SKM-1 treated with dmso at 0.1 percent for 144 hours (cell line): ENCODE measurements at regions not wholly inside any gene's neighbourhood (a gene's known extent, or its start where the extent isn't known, plus 50 kb on each side); places are given as distances from the start of the nearest gene placed in this dataset.
"Not testable (repeated sequence)": the region's sequence is repeated elsewhere in the genome, so short reads cannot be mapped to it uniquely, and the experiment has no call there.

ENCODE experiments used
- DNase-seq: peaks from one replicate; lab custom pipeline; 2025; ENCODE audit not compliant: unreplicated experiment; lab: John Stamatoyannopoulos, UW

- DNase-seq = no peak
Observed at GRCh38 chr16:80263181-80263823, 277.5 kb upstream of the DYNLRB2 start.

DNA sequence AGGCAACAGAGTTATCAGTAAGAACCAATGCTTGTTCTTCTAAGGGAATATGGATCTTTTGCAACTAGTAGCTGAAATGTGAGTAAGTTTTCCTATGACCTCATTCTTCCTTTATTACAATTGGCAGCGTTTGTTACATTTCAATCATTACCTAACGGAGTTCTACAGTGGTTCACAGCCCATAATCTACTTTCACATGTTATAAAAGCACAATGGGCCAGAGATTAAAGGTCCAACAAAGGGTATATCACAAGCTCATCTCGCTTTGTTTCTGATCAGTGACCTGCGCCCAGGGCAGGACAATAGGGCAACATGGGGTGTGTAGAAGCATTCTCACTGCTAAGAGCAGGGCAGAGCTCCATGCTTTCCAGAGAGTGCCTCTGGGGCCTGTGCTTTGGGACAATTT is 279.9 kb upstream of the DYNLRB2 start:
- no peak for DNase-seq

DNA sequence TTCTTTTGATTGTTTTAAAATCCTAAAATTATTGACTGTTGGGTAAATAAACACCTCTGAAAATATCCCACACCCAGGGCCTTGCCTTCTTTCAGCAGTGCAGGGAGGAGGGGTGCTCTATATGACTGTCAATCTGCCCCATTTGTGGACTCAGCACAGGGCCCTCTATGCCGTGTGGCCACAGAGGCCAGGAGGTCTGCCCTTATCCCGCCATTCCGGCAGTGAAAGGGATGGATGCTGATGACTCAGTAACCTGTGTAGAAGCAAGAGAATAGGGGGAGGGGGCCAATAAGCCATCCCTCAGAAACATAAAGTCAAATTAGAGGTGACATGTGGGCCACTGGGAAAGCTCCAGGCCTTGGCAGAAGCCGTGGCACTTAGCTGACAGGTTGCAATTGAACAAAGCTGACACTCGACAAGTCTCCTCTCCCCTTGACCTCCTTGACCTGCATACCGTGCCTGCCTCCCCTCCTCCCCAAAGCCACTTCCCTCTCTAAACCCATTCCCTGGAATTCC is 281.4 kb upstream of the DYNLRB2 start:
- DNase-seq = no peak

DNA sequence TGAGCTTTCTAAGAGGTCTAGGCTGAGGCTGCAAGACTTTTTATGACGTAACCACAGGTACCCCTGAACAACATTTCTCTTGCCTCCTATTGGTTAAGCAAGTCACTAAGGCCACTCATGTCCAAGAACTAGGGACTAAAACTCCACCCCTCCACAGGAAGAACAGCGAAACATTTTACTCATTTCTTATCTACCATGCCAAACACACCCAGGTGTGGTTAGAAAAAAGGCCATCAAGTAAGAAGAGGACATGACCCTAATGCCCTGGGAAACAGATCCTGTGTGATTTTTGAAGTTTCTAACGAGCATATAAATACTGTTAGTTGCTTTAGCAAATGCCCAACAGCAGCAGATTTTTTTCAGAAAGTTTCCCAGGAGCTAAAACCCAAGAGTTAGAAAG is 282.4 kb upstream of the DYNLRB2 start:
- DNase-seq = no peak

DNA sequence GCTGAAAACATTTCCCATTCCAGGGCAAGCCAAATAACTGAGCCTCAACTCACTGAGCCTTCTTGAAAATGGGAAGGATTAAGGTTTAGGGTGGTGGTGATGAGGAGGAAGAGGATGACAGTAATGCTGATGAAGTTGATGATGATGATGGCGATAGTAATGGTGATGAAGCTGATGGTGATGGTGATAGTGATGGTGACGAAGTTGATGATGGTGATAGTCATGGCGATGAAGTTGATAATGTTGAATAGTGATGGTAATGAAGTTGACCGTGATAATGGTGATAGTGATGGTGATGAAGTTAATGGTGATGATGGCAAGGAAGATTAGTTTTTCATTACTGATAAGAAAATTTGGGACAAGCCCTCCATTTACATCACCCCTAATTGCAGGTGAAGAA is 285.8 kb upstream of the DYNLRB2 start:
- no peak for DNase-seq

- no peak for DNase-seq
Observed at GRCh38 chr16:80253741-80254140, 287.1 kb upstream of the DYNLRB2 start.

DNA sequence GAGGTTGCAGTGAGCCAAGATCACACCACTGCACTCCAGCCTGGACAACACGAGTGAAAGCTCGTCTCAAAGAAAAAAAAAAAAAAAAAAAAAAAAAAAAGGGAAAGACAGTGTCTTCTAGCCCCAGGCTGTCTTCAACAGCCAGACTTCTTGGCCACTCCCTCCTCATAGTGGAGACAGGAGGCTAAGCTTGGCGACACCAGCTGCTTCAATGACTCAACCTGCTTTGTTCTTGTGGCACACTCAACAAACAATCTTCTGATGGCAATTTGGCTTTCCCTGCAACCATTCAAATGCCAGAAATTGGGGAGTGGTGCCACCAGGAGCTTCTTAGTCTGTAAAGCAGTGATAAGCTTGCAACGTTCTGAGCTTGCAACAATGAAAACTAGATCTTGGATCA is 290.4 kb upstream of the DYNLRB2 start:
- DNase-seq = no peak

DNA sequence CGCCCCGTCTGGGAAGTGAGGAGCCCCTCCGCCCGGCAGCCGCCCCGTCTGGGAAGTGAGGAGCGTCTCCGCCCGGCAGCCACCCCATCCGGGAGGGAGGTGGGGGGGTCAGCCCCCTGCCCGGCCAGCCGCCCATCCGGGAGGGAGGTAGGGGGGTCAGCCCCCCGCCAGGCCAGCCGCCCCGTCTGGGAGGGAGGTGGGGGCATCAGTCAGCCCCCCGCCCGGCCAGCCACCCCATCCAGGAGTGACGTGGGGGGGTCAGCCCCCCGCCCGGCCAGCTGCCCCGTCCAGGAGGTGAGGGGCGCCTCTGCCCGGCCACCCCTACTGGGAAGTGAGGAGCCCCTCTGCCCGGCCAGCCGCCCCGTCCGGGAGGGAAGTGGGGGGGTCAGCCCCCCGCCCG is 297.5 kb upstream of the DYNLRB2 start:
- not testable (repeated sequence) for DNase-seq

- DNase-seq = not testable (repeated sequence)
Observed at GRCh38 chr16:80242279-80242678, 298.5 kb upstream of the DYNLRB2 start.

- DNase-seq = no peak
Observed at GRCh38 chr16:80233097-80233835, 307.5 kb upstream of the DYNLRB2 start.

DNA sequence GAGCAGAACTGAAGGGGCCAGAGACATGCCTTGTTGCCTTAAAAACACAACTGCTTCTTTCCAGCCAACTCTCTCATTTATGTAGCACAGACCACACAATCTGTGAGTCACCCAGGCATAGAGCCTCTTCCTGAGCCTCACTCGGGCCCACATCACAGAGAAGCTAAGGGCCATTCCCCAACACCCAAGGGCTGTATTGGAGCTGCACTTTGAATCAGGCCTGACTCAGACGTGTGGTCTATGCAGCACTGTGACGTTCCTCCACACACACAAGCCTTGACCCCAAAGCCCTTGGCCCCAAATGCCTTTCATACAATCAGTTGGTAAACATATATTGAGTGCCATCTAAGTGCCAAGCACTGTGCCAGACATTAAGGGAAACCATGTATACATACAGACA is 308.9 kb upstream of the DYNLRB2 start:
- no peak for DNase-seq

GRCh38 chr16:80231121-80231520 is 309.7 kb upstream of the DYNLRB2 start:
- DNase-seq = no peak

DNA sequence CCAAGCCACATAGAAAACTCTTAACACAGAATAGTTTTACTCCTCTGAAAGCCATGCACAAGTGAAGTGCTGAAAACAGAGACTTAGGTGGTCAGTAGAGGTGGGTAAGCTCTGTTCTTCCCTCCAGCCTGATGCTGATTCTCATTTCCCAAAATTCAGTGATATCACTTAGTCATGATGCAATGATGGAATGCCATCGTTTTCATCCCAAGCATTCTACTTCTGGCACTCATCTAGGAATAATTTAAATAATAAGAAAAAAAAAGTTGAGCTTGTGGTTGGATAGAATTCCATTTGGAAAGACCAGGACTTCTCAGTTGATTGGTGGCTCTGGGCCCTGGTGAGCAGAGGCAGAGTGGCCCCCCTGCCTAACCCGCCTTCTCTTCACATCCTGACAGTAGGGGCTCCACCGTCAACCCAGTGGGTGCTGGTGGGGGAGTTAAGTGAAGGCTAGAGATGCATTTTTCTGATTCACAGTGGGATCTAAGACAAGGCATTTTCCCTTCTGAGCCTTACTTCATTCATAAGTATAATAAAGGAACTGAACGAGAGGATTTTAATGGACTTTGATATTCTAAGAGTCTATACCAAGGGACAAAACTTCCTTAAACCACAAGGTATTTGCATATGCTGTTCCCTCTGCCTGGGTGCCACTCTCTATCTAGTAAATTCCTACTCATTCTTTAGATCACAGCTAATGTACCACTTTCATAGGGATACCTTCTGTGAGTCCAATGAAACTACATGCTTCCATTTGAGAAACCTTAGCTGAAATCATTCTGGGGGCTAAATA is 310.3 kb upstream of the DYNLRB2 start:
- no peak for DNase-seq

- no peak for DNase-seq
Observed at GRCh38 chr16:80226499-80226898, 314.3 kb upstream of the DYNLRB2 start.

- no peak for DNase-seq
Observed at GRCh38 chr16:80210787-80211186, 330.0 kb upstream of the DYNLRB2 start.

GRCh38 chr16:80208743-80209142 is 332.1 kb upstream of the DYNLRB2 start:
- DNase-seq = no peak

DNA sequence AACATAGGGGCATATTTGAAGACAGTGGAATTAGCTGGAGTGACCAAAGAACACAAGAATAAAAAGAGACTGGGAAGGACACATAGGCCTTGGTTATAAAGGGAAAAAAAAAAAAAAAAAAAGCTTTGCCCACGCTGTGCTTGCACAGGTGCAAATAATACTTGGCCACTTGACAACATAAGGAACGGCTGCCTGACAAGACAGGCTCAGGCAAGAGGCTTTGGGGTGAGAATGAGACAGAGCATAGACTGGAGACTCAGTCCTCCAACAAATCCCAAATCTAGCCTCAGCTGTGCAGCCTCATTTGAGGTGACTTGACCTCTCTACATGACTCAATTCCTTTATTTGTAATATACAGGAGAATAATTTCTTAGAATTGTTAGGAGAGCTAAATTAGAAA is 332.8 kb upstream of the DYNLRB2 start:
- no peak for DNase-seq

DNA sequence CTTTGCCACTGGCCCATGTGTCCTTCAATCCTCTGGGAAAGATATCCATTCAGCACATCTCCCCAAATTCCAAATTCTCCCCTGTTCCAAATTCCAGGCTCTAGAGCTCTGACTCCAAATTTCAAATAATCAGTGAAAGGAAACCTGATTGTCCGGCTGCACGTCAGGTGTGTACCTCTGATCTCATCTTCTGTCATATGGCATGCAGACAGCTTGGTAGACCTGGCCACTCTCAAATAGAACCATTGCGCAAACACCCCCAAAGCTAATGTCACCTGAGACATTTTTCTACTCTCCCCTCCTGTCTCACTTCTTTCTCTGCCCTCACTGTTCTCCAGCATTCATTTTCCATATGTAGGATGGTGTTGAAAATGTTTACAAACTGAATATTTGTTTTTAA is 337.0 kb upstream of the DYNLRB2 start:
- DNase-seq = no peak

- no peak for DNase-seq
Observed at GRCh38 chr16:80202831-80203413, 337.9 kb upstream of the DYNLRB2 start.

GRCh38 chr16:80200079-80200478 is 340.7 kb upstream of the DYNLRB2 start:
- no peak for DNase-seq

DNA sequence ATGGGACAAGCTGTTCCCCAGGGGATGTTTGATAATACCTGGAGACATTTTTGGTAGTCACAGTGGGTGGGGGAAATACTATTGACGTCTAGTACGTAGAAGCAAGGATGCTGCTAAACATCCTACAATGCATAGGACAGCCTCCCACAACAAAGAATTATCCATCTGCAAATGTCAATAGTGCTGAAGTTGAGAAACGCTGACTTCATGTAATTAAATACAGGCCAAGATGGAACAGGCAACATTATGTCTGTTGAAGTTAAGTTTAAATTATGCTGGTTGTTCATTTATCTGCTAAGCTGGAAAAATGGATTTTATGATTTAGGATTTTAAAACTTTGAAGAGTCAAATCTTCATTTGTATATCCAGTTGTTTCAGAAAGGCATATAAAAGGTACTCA is 341.2 kb upstream of the DYNLRB2 start:
- DNase-seq = no peak
